Stimulated activated CD4-positive, alpha-beta T cell treated with anti-CD3 and anti-CD28 coated beads, Interleukin-12 subunit alpha, Interleukin-12 subunit beta, amount 100 ng/mL, for 24 hours (primary cell): ENCODE measurements at regions not wholly inside any gene's neighbourhood (a gene's known extent, or its start where the extent isn't known, plus 50 kb on each side); places are given as distances from the start of the nearest gene placed in this dataset.

ENCODE experiments used
- DNase-seq, 2 experiments: peaks; one replicate each; pipeline ENCODE4 v3.0.0-alpha.2; 2020; ENCODE audit warnings: low read depth in 2 of 2

DNA sequence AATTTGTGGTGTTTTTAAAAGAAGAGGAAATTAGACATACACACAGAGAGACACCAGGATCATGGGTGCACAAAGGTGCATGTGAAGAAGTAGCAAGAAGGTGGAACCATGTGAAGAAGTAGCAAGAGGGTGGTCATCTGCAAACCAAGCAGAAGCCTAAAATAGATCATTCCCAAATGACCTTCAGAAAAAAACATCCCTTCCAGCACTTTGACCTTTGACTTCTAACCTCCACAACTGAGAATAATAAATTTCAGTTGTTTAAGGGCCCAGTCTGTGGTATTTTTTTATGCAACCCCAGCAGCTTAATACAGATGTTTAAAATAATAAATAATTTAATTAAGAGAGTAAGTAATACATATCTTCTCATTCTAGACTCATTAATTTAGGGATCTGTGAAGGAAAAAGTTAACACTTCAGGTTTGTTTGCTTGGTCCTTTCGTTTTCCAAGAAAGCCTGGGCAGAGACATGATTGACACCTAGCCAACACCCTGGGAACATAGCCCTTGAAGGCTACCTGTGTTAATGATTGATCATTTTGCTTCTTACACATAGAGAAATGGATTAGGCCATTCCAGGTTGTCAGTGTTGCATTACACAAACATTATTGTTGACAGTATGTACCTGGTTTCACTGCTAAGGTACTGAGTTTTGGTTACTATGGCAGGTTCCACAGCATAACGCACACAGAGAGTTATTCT, 1331.2 kb upstream of the GBE1 start:
- DNase-seq = no peak

DNA sequence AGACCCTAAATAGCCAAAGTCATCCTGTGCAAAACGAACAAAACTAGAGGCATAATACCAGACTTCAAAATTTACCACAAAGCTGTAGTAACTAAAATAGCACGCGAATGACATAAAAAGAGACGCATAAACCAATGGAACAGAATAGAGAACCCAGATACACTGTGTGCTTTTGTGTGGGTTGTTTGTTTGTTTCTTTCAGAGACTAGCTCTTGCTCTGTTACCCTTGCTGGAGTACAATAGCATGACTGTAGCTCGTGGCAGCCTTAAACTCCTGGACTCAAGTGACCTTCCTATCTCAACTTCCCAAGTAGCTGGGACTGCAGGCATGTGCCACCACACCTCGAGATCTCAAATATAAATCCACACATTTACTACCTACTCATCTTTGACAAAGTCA, 1314.6 kb upstream of the GBE1 start:
- no peak for DNase-seq

DNA sequence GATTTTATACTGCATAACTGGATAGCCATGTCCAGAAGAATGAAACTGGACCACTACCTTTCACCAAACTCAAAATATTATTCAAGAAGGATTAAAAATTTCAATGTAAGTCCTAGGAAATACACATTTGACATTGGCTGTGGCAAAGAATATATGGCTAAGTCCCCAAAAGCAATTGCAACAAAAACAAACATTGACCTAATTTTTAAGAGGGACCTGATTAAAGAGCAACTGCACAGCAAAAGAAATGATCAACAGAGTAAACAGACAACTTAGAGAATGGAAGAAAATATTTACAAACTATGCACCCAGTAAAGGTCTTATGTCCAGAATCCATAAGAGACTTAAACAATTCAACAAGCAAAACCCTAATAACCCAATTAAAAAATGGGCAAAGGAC, 1313.0 kb upstream of the GBE1 start:
- DNase-seq = no peak

DNA sequence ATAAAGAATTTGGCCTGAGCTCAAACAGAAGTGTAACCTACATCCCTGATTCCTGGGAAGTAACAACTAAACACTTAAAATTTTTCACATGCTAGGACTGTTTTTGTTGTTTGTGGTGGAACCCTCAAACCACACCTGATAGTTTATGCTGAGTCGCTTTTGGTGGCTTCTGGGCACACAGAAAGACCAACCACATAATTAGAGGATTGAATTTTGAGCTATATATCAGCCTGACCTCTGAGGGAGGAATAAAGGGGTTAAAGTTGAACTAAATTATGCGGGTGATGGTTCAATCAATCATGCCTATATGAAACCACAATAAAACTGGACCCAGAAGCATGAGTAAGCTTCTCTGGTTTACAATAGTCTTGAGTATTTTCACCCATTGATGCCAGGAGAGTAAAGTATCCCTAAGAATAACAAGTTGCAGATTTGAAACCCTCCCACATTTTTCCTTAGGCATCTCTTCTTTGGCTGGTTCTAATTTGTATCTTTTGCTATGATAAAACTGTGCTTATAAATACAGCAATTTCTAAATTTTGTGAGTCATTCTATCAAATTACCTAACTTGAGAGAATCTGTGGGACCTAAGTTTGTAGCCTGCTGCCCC, 1304.5 kb upstream of the GBE1 start:
- DNase-seq = no peak

DNA sequence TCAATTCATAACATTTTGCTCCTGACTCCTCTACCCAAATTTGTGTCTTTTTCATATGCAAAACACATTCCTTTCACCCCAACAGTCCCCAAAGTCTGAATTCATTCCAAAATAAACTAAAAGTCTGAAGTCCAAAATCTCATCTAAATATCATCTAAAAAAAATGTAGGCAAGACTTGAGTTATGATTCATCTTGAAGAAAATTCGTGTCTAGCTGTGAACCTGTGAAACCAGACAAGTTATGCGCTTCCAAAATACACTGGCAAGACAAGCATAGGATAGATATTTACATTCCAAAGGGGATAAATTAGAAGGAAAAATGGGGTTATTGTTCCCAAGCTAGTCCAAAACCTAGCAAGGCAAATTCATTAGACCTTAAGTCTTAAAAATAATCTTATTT, 1302.0 kb upstream of the GBE1 start:
- no peak for DNase-seq

DNA sequence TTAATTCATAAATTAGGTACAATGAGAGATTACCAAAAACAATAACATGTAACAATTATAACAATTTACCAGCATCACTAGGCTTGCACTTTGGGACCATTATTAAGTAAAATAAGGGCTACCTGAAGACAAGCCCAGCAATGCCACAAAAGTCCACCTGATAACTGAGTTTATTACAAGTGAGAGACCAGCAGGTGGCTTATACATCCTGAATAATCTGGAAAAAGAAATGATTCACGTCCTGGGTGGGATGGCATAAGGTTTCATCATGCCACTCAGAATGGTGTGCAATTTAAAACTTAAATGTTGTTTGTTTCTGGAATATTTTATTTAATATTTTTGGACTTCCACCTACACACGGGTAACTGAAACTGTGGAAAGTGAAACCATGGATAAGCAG, 1287.1 kb upstream of the GBE1 start:
- no peak for DNase-seq

DNA sequence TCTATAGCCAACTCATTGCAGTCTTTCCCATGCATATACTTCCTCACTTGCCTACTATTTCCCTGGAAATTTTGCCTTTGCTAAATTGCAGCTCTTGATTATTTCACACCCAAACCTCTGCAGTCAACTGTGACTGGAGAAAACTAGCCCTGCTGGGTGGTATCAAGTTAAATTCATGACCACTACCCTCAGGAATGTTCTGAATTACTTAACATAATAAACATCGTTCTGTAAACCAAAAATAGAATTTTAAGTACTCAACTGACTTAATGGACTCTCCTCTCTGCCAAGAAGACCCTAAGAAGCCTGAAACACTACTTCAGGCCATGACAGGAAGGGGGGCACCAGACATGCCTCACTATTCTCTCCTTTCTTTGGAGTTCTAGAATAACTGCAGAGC, 1278.0 kb upstream of the GBE1 start:
- no peak for DNase-seq

DNA sequence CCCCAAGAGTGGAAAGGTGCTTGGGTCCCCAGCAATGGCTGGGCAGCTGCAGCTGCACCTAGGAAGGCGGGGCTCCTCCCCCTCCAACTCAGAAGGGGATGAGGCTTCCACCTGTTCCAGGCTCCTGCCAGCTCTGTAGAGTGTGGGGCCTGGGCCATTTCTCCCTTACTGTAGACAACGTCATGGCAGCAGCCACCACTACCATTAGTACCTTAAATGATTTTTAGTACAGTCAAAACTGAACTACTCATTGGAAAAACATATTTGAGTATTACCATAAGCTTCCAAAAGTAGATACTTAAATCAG, 1274.2 kb upstream of the GBE1 start:
- no peak for DNase-seq

DNA sequence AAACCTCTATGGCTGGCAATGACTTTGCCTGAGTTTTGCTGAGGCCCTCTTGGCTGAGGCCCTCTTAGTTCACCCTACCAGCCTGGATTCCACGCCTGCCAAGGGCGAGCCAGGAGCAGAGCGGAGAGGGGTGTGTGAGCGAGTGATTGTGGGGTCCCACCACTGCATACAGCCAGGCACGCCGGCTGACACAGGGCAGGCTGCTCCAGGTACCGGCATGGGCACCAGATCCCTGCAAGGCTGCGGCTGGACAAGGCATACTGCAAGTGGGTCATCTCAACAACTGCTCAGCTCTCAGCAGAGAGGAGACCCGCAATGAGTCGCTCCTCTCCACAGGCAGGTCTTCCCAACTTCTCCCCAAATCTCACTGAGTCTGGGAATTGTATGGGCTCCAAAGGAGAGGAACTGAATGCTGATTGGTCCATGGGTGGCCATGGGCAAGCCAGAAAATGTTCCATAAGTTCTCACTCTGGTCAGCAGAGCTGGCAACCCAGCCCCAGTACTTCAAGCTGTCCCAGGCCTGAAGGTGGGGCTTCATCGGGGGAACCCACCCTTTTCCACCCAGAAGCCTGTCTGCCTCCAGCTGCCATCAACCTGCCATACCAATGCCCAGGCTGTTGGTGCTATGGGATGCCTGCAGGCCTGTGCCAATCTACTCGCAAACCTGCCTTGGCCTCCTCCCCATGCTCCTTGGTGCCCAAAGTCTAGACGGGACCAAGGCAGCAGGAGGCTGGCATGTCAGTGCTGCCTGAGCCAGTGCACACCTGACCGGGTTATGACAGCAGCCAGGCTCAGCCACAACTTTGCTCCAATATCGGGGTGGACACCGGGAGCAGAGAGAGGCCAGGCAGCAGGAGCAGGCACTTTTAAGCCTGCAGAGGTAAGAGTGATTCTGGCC, 1273.6 kb upstream of the GBE1 start:
- DNase-seq = no peak

DNA sequence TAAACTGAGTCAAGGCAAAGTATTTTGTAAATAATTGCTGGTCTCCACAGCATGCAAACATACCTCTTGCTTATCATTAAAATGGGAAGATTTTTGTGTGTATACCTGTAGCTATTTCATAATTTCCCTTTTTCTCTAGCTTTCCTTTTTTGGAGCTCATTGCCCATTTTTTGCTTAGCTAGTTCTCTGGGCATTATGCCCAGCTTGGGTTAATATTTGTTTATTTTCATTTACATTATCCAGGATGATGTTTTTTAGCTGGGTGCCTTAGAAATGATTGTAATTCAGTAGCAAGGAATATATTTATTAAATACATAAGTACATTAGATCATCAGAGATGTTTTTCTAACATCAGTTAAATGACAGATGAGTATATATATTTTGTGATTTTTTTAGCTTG, 1271.7 kb upstream of the GBE1 start:
- no peak for DNase-seq

DNA sequence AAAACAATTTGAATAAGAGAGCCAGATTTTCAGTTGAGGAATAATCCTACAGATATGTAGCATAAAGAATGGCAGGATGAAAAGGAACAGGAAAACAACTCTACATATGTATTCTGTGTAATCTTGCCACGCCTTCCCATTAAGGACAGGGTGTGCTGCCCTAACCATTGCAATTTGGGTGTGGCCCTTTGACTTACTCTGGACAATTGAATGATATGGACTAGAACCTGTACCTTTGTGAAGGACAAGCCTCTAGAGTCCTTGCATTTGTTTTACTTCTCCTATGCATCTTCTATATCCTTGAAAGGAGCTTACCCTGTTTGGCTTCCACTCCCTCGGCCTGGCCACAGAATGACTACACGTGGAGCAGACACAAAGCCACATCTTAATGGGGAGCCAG, 1261.6 kb upstream of the GBE1 start:
- no peak for DNase-seq

DNA sequence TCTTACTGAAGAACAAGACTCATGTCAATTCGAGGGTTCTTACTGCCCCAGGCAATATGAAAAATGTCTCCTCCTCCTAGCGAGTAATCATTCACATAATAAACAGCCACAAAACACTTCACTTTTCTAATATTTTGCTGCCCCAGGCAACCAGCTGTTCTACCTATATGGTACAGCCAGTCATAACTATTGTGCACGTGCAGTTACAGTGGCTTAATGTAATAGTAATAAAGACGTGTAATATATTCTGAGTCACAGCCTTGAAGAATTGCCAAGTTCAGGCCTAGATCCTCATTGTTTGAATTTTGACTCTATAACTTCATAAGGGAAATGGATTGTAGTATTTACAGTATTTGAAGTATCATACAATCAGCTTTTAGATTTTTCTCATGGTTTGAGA, 1250.0 kb upstream of the GBE1 start:
- no peak for DNase-seq

DNA sequence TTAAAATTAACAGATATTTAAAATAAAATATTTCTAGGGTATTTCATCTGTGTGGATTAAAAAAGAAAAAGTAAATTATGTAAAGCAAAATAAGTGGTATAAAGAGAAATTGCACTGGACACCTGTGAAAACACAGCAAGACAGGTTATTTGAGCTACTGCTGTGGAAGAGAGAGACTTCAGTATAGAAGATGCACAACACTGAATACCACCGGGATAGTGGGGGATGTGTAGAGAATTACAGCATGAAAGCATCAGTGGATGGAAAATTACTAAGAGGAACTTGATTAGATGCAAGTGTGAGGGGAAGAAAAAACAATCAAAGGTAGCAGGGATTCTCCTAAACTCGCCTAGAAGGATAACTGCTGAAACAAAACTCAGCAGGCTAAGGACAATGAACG, 1242.5 kb upstream of the GBE1 start:
- no peak for DNase-seq

DNA sequence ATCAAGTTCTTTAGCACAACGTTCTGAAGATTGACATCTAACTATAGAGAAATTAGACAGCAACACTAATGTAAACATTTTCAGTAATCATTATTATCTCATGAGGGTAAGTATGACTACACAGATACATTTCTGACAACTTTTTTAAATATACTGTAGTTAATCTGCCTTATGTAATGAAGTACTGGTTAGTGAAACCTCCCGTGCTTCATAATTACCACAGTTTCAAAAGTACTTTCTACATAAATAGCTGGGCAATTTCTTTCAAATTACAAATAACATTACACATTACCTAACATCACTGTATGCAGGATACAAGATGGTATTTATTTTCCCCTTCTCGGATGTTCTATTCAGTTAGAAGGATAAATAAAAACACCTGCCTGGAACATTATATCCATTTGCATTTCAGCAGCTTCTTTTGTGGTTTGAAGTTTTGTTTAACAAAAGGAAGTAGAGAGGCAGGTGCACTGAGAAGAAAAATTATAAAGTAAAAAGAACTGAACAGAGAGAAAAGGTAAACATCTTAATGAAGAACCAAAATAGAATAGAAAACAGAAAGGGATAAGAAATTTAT, 1241.5 kb upstream of the GBE1 start:
- DNase-seq = no peak

DNA sequence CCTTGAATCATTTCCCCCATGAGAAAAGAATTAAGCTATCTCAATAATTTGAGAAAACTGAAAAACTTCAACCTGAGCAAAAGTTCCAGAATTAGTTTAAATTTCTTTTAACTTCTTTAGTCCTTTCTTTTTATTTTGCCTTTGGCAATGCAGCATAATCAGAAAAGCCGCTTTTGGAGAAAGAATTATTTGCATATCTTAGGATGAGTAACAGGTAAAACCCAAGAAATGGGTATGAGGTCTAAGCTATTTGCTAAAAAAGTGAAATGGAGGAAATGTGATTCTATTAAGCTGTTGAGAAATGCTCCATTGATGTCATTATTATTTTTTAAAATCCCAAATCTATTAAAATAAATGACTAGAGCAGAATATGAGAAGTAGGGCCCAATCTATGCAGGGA, 1238.3 kb upstream of the GBE1 start:
- no peak for DNase-seq

DNA sequence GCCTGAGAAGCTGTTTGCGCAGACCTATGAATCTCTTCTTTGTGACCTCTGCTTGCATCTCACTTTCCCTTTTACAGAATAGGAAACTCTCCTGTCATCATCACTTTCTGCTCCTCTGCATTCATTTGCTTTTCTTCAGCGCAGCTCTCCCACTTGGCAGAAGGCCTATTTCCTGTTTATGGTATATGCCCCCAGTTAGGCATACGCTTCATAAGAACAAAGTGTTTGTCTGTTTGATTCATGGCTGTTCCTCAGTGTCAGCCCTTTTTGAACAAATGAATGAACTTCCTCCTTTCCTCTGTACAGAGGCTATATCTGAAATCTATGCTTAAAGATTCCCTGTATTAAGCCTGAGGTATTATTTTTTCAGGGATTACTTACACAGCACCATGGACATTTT, 1216.9 kb upstream of the GBE1 start:
- DNase-seq = no peak

DNA sequence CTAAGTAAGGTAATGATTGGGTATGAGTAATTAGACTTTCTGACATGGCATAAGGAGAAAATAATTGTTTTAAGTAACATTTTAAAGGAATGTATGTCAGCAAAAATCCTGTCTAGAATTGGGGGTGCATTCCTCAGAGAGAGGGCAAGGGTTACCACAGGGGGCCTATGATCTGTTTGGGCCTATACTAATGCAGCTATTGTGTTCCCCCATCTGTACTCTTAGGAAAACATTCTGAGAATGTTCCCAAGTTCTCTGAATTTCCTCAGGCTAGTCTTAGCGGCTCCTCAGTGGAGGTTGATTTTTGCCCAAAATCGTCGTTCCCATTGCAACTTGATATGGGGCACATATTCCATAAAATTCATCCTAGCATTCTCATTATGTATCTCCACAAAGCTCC, 1216.4 kb upstream of the GBE1 start:
- no peak for DNase-seq

DNA sequence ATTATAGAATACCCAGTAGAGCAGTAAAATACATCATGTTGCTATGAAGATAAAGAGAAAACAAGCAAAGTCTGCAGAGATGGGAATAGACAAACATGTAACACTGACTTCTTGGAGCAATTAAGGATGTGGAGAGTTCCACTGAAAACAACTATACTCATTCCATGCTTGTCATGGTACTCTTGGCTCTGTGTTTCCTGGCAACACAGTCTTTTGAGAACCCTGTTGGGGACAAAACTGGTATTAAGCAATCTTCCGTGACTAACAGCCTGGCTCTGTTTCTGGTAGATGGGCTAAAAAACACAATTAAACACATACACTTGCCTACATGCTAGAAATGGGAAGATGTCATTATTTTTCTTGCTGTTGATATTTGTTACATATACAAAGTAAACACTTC, 1212.3 kb upstream of the GBE1 start:
- DNase-seq = no peak

DNA sequence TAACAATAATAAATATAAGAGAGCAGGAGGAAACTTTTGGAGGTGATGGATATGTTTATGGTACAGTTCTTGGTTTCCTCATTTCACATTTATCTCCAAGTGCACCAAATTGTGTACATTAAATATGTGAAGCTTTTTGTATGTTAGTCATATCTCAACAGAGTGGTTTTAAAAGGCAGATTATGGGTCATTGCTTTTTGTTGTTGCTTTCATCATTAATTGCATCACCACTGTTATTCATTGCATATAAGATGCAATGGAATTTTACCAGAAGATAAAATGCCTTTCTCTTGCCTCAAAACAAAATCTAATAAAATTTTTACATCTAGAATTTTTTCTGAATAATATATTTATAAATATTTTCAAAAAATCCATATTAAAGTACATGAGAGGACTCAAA, 1198.9 kb upstream of the GBE1 start:
- DNase-seq = no peak

DNA sequence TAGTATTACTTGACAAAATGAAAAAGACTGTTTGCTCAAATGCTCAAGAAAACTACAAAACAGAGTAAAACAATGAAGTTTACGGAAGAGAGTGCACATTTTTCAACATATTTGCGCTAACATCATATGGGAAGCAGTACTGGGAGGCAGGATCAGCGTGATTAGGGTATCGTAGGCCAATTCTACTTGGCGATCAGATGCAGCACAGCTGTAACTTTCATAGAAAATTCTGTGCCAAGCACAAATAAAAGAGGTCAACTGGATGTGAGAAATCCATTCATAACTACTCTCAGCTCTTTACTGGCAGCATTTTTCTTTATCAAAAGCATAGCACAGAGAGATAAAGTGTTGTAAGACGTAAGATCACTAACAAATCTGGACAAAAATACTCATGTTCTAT, 1196.3 kb upstream of the GBE1 start:
- DNase-seq = no peak

DNA sequence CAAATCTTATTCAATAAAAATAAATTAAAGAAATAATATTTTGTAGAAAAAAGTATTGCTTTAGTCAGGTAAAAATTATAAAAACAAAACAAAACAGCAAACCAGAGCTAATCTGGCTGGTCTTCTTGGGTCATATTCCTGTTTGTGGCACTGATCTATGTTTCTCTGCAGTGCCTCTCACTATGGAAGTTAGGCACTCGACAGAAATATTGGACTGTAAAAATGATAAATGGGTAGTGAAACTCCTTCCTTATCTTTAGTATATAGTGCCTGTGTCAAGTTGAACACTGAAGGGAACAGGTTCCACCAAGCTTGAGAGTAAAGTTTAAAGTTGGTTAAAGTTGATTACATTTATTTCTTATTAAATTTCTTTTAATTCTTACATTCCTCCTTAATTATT, 1195.6 kb upstream of the GBE1 start:
- DNase-seq = no peak

DNA sequence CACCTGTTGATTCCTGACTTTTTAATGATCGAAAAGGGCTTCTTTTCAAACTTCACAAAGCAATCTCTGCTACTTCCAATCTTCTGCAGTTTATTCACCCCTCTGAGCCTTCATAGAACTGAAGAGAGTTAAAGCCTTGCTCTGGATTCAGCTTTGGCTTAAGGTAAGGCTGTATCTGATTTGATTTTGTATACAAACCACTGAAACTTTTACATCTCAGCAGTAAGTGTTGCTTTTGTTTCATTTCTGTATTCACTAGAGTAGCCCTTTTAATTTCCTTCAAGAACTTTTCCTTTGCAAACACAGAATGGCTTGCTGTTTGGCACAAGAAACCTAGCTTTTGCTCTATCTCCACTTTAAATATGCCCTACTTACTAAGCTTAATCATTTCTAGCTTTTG, 1193.0 kb upstream of the GBE1 start:
- DNase-seq = no peak

DNA sequence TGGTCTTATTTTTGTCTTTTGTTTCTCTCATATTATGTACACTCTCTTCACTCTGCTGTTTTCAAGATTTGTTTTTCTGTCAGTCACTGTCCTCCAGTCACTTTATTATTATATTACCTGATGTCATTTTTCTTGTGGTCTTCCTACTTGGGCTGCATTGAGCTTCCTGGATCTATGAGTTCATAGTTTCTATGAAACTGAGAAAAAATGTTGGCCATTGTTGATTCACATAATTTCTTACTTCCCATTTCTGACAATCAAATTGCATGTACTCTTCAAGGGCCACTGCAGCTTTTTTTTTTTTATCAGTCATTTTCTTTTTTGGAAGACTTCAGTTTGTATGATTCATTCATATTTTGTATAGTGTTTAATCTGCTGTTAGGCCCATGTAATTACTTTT, 1180.6 kb upstream of the GBE1 start:
- no peak for DNase-seq
